ENCODE measurements at regions not wholly inside any gene's neighbourhood (a gene's known extent, or its start where the extent isn't known, plus 50 kb on each side); places are given as distances from the start of the nearest gene placed in this dataset.

DNA sequence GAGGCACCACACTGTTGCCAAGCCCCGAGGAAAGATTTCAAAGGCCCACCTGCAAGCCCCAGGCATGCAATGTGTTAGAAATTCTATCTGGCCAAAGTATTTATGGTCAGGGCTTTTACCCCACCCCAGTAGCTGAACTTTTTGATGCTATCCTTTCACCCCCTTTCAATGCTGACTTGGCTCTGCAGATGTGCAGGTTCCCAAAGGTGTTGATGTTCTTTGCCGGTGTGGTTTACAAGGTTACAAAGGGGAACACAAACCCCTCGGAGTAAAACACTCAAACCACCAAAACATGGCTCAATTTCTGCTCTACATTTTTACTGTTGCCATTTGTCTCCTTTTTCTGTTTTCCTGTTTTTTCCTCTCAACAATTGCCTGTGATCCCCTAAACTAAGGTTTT is 145.4 kb upstream of the BNIP2 start:
- TF ChIP-seq POLR2A (IDR thresholded peaks at IDR 0.05; ENCODE audit: low read depth, low read length) = no peak
- TF ChIP-seq POLR2AphosphoS5 (IDR thresholded peaks at IDR 0.05; ENCODE audit: insufficient read depth, low read depth, low read length) = no peak
- TF ChIP-seq MYC (IDR thresholded peaks at IDR 0.05; ENCODE audit: low read depth, low read length) = no peak
- TF ChIP-seq, protein P1, sequence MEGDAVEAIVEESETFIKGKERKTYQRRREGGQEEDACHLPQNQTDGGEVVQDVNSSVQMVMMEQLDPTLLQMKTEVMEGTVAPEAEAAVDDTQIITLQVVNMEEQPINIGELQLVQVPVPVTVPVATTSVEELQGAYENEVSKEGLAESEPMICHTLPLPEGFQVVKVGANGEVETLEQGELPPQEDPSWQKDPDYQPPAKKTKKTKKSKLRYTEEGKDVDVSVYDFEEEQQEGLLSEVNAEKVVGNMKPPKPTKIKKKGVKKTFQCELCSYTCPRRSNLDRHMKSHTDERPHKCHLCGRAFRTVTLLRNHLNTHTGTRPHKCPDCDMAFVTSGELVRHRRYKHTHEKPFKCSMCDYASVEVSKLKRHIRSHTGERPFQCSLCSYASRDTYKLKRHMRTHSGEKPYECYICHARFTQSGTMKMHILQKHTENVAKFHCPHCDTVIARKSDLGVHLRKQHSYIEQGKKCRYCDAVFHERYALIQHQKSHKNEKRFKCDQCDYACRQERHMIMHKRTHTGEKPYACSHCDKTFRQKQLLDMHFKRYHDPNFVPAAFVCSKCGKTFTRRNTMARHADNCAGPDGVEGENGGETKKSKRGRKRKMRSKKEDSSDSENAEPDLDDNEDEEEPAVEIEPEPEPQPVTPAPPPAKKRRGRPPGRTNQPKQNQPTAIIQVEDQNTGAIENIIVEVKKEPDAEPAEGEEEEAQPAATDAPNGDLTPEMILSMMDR (IDR thresholded peaks at IDR 0.05; ENCODE audit: extremely low read depth in 1 of 2, insufficient read depth in 1 of 2, low read depth in 1 of 2, low read length in 2 of 2) = no peak
- no peak for TF ChIP-seq GATA2 (IDR thresholded peaks at IDR 0.05; ENCODE audit: insufficient read depth, insufficient read length, low read depth, low read length)
- no peak for TF ChIP-seq FOS (IDR thresholded peaks at IDR 0.05; ENCODE audit: borderline replicate concordance, insufficient read depth, low read length)
- TF ChIP-seq JUN (IDR thresholded peaks at IDR 0.05; ENCODE audit: borderline replicate concordance, insufficient read depth, insufficient read length, low read depth) = no peak
- TF ChIP-seq EZH2 (IDR thresholded peaks at IDR 0.05; ENCODE audit: borderline replicate concordance, low read depth, low read length, severe bottlenecking) = no peak
- TF ChIP-seq, protein P2, sequence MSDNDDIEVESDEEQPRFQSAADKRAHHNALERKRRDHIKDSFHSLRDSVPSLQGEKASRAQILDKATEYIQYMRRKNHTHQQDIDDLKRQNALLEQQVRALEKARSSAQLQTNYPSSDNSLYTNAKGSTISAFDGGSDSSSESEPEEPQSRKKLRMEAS (IDR thresholded peaks at IDR 0.05; ENCODE audit: insufficient read depth, insufficient read length) = no peak
- POLR2A ChIA-PET = no interaction called here
- intact Hi-C loops (cut with micrococcal nuclease) = no loop called here
- Histone ChIP-seq H2AFZ (ENCODE audit: low read depth, low read length) (no peak overlapping the region), H3K4me1 (ENCODE audit: control insufficient read depth, extremely low read depth, insufficient read depth, low read length) (no peaks in the 10 kb centered on the region), H3K9me3 (replicated peaks; ENCODE audit: control insufficient read depth, insufficient read depth, low read length) (no peaks in the 10 kb centered on the region), H3K36me3 (ENCODE audit: control insufficient read depth in 2 of 2, extremely low read depth in 1 of 2, insufficient read depth in 2 of 2, low read length in 2 of 2) (no peaks in the 10 kb centered on the region), H3K4me3 (replicated peaks in 1 of 3; ENCODE audit: insufficient read depth in 1 of 3, low read depth in 1 of 3, low read length in 3 of 3) (no peak overlapping the region), H3K9me1 (replicated peaks; ENCODE audit: control insufficient read depth, extremely low read depth, insufficient read depth, low read length) (no peaks in the 10 kb centered on the region), H4K20me1 (replicated peaks; ENCODE audit: control insufficient read depth, extremely low read depth, insufficient read depth, low read length) (no peaks in the 10 kb centered on the region), H3K27me3 (ENCODE audit: control insufficient read depth in 2 of 2, insufficient read depth in 2 of 2, low read length in 2 of 2) (peaks cover 3 to 4% of the 10 kb centered on the region in 2 experiments), H3K9ac (replicated peaks; ENCODE audit: extremely low read depth, insufficient read depth, low read length) (no peak overlapping the region), H3K27ac (ENCODE audit: insufficient read depth, low read depth, low read length) (no peak overlapping the region), H3K4me2 (ENCODE audit: insufficient read depth, low read length) (no peak overlapping the region), H3K79me2 (ENCODE audit: control insufficient read depth, insufficient read depth, low read length) (no peaks in the 10 kb centered on the region)
- no peak for DNase-seq (ENCODE audit: low read depth, low spot score)
- dilution Hi-C loops (cut with MboI; ENCODE audit: extremely low pct_ligation_motif_present, low sequenced_read_pairs) = no loop called here
- BruUV-seq (replicated peaks) = no TSS peak
- CTCF ChIA-PET = no interaction called here
- FAIRE-seq = no peak

Data from endothelial cell of umbilical vein (primary cell).